ENCODE measurements at regions not wholly inside any gene's neighbourhood (a gene's known extent, or its start where the extent isn't known, plus 50 kb on each side); places are given as distances from the start of the nearest gene placed in this dataset.

- TF ChIP-seq SUZ12 (IDR thresholded peaks at IDR 0.05; ENCODE audit: extremely low read depth, insufficient read depth, insufficient read length), result no peak
- TF ChIP-seq YY1 (IDR thresholded peaks at IDR 0.05; ENCODE audit: insufficient read depth, insufficient read length), result no peak
Measured at GRCh38 chr10:61842755-61843497, 58.6 kb upstream of the ARID5B start.
